HL-60 (cell line): ENCODE measurements at regions not wholly inside any gene's neighbourhood (a gene's known extent, or its start where the extent isn't known, plus 50 kb on each side); places are given as distances from the start of the nearest gene placed in this dataset.

Source experiments
- DNase-seq, 2 experiments: peaks; one replicate each; pipeline ENCODE4 v3.0.0-alpha.2; 2010 to 2020; ENCODE audit warnings: low read depth in 1 of 2, low spot score in 1 of 2
- H3K27ac ChIP-seq: fragments of 250-450 bp; sonication (Bioruptor Pico); replicated peaks from 2 replicates; pipeline ENCODE4 v1.5.1; 2020; ENCODE audit warnings: mild to moderate bottlenecking, moderate library complexity
- H3K27me3 ChIP-seq: fragments of 250-450 bp; sonication (Bioruptor Pico); 2 replicates; pipeline ENCODE4 v1.5.1; 2021; ENCODE audit warnings: mild to moderate bottlenecking, moderate library complexity; ENCODE audit not compliant: insufficient read depth, poor library complexity, severe bottlenecking
- H3K4me3 ChIP-seq: replicated peaks from 2 replicates; pipeline ENCODE4 v1.5.1; 2011; ENCODE audit warnings: mild to moderate bottlenecking, control low read depth, low read length; ENCODE audit not compliant: insufficient read depth
- GABPA ChIP-seq: IDR thresholded peaks from 2 replicates; pipeline ENCODE4 v1.6.1; 2012; ENCODE audit warnings: low read depth
- POLR2AphosphoS5 ChIP-seq: IDR thresholded peaks from 2 replicates; pipeline ENCODE4 v1.6.1; 2012; ENCODE audit warnings: low read depth
- SPI1 ChIP-seq: IDR thresholded peaks from 2 replicates; pipeline ENCODE4 v1.6.1; 2012; ENCODE audit warnings: low read depth, mild to moderate bottlenecking, borderline replicate concordance
- TF ChIP-seq, protein P1 (sequence below): IDR thresholded peaks from one replicate; pipeline ENCODE4 v1.5.1; 2011; ENCODE audit warnings: low read length, control low read depth, inconsistent platforms; ENCODE audit not compliant: insufficient read depth
- TF ChIP-seq, protein P2 (sequence below): IDR thresholded peaks from 2 replicates; pipeline ENCODE4 v1.6.1; 2012; ENCODE audit warnings: low read depth; ENCODE audit not compliant: insufficient replicate concordance

DNA sequence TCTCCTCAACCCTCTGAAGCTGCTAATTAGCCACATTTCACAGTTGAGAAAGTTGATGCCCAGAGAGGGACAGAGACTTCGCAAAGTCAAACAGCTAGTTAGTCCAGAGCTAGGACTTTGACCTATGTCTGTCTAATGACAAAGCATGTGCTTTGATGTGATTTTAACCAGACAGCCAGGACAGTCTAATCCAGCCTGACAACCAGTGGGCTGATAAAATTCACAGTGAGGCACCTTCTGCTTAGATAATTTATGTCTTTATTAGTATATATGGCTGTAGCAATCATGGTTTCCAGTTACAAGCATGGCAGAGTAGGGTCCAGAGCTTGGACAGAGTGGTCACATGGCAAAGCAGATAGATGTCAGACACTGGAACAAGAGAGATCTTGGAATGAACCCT lies 133.6 kb upstream of the C1QTNF7 start:
- no peak overlapping the region for H3K27ac ChIP-seq
- DNase-seq, result no peak
- H3K27me3 ChIP-seq, result no peaks in the 10 kb centered on the region
- no peak overlapping the region for H3K4me3 ChIP-seq
- TF ChIP-seq, protein P1, sequence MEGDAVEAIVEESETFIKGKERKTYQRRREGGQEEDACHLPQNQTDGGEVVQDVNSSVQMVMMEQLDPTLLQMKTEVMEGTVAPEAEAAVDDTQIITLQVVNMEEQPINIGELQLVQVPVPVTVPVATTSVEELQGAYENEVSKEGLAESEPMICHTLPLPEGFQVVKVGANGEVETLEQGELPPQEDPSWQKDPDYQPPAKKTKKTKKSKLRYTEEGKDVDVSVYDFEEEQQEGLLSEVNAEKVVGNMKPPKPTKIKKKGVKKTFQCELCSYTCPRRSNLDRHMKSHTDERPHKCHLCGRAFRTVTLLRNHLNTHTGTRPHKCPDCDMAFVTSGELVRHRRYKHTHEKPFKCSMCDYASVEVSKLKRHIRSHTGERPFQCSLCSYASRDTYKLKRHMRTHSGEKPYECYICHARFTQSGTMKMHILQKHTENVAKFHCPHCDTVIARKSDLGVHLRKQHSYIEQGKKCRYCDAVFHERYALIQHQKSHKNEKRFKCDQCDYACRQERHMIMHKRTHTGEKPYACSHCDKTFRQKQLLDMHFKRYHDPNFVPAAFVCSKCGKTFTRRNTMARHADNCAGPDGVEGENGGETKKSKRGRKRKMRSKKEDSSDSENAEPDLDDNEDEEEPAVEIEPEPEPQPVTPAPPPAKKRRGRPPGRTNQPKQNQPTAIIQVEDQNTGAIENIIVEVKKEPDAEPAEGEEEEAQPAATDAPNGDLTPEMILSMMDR, result no peak
- TF ChIP-seq POLR2AphosphoS5 (no peak), SPI1 (no peak), GABPA (no peak)
- TF ChIP-seq, protein P2, sequence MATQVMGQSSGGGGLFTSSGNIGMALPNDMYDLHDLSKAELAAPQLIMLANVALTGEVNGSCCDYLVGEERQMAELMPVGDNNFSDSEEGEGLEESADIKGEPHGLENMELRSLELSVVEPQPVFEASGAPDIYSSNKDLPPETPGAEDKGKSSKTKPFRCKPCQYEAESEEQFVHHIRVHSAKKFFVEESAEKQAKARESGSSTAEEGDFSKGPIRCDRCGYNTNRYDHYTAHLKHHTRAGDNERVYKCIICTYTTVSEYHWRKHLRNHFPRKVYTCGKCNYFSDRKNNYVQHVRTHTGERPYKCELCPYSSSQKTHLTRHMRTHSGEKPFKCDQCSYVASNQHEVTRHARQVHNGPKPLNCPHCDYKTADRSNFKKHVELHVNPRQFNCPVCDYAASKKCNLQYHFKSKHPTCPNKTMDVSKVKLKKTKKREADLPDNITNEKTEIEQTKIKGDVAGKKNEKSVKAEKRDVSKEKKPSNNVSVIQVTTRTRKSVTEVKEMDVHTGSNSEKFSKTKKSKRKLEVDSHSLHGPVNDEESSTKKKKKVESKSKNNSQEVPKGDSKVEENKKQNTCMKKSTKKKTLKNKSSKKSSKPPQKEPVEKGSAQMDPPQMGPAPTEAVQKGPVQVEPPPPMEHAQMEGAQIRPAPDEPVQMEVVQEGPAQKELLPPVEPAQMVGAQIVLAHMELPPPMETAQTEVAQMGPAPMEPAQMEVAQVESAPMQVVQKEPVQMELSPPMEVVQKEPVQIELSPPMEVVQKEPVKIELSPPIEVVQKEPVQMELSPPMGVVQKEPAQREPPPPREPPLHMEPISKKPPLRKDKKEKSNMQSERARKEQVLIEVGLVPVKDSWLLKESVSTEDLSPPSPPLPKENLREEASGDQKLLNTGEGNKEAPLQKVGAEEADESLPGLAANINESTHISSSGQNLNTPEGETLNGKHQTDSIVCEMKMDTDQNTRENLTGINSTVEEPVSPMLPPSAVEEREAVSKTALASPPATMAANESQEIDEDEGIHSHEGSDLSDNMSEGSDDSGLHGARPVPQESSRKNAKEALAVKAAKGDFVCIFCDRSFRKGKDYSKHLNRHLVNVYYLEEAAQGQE, result no peak

DNA sequence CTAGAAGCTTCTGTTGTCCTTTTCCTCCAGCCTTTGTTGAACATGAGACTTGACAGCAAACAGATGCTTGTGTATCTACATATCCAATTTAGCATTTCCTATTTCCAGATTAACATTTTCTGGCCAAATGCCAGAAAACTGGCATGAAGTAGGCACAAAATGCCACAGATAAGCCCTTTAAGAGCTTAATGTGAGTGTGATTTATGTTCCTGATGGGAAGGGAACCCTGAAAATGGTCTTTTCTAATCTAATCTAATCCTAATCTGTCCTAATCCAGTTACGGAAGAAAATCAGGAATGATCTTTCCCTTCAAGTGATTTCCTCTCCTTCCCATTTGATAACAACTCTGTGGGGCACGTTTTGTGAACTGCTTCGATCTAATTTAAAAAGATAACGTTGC lies 133.0 kb upstream of the C1QTNF7 start:
- Histone ChIP-seq H3K27me3 (no peaks in the 10 kb centered on the region), H3K27ac (no peak overlapping the region), H3K4me3 (no peak overlapping the region)
- no peak for DNase-seq
- TF ChIP-seq, protein P2, result no peak
- TF ChIP-seq POLR2AphosphoS5 (no peak), SPI1 (no peak), GABPA (no peak)
- TF ChIP-seq, protein P1, result no peak

DNA sequence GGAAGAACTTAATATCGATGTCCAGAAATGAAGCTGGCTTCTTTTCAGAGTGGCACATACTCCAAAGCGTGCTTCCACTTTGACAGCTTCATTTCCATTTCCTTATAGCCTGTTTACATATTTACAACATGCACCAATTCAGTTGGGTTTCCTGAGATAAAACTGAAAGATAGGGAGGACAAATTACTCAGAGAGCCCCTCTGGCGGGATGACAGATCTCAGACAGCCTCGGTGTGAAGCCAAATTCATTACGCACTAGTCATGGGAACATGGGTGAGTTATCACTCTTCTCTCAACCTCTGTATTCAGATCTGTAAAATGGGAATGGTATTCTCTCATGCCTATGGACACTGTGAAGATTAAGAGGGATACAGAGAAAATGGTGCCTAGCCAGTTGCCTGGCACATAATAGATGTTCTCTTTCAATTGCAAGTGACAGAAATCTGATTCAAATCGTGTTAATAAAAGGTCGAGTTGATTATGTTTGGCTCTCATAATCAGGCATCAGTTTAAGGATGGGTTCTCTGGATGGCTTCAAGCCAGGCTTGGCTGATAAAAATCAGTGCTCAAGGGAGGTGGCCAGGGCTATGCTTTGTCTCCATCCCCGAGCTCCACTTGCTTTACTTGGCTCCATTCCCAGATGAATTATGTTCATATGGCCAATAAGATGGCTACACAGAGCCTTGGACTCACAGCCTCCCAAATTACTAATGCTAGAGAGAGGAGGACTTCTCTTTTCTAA lies 132.2 kb upstream of the C1QTNF7 start:
- DNase-seq, result no peak
- TF ChIP-seq, protein P2, result no peak
- TF ChIP-seq POLR2AphosphoS5 (no peak), SPI1 (no peak), GABPA (no peak)
- TF ChIP-seq, protein P1, result no peak
- Histone ChIP-seq H3K4me3 (no peak overlapping the region), H3K27me3 (no peaks in the 10 kb centered on the region), H3K27ac (no peak overlapping the region)
